NCI-H2081 (cell line): ENCODE measurements at regions not wholly inside any gene's neighbourhood (a gene's known extent, or its start where the extent isn't known, plus 50 kb on each side); places are given as distances from the start of the nearest gene placed in this dataset.

Experiments used
- DNase-seq, 2 experiments: peaks; one replicate each; lab custom pipeline; 2025; lab: John Stamatoyannopoulos, UW

DNA sequence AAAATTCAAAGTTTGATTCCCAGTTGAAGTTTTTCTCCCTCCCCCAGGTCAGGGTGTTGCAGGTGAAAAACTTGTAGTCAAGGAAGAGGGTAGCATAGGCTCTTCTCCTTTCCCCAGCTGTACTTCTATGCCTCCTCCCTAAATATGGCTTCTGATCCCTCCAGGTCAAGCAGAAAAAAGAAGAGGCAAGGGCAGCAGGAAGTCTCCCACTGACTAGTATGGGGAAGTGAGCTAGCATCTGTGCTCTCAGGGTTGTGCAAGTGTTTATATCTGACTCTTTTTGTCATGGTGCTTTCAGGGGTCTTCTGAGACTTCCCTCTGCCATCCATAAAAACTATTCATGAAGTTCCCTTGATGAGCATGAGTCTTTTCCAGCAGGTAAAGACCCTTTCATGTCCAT lies 76.0 kb downstream of the ATPSCKMT start:
- no peak for DNase-seq

DNA sequence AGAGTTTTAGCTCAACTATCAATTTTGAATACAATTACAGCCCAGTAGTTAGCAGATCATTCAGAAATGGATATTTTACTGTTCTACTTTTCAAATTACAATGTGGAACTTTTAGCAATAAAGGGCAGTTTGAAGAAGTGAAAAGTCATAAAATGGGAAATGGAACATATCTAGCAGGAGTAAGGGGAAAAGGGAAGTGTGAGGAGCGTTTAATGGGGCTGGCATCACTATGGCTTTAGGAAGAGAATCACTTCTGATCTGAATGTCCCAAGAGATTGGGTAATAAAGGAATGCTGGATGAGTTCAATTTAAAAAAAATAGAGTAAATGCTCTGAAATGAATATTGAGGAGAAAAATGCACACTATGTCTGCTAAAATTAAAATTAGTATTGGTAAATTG lies 77.4 kb downstream of the ATPSCKMT start:
- no peak for DNase-seq

DNA sequence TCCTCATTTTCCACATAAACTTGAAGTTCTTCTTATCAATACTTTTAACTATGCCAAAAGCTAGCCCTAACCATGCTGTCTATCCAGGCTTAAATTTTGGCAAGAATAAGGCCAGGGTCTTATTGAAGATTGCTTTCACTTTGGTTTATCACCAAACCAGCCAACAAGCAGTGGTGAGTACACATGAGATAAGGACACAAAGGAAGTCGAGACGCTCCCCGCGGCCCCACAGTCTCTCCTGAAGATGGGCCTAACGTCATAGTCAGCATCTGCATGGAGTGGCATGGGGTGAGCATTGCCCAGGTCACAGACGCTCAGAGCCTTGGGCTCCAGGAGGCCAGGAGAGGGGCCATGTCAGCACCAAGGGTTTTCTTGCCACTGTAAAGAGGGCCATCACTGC lies 80.3 kb downstream of the ATPSCKMT start:
- DNase-seq, result no peak

DNA sequence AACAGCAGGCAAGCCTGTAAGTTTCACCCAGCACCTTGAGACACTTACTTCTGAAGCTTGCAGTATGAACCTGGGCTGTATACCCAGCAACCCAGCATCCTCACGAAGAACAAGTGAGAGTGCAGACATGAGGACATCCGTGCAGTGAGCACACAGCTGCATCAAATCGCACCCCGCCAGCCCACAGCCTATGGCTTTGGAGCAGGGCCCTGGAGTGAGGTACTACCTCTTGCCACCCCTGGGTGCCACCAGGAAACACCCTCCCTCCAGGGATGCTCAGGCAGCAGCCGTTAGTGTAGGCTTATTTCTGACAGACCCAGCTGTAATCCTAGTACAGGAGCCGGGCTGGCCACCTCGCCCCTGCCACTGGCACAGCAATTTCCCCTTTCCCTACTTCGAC lies 81.4 kb downstream of the ATPSCKMT start:
- no peak for DNase-seq

GRCh38 chr5:10167806-10168205 lies 81.9 kb downstream of the ATPSCKMT start:
- no peak for DNase-seq

DNA sequence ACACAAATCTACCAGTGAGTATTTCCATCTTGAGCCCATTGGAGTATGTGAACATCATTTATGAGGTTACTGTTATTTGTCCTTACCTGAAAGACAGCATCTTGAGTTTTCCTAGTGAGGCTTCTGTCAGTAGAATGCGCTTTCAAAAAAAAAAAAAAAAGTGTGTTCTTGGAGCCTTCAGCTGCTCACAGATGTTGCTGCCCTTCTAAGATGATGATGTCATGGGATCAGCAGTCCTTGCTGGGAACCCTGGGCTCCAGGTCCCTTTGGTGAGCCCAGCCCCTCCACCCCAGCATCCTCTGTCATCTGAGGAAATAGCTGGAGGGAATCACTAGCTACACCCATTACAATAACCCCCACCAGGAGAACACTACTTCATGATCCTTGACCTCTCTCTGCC lies 83.3 kb downstream of the ATPSCKMT start:
- no peak for DNase-seq

DNA sequence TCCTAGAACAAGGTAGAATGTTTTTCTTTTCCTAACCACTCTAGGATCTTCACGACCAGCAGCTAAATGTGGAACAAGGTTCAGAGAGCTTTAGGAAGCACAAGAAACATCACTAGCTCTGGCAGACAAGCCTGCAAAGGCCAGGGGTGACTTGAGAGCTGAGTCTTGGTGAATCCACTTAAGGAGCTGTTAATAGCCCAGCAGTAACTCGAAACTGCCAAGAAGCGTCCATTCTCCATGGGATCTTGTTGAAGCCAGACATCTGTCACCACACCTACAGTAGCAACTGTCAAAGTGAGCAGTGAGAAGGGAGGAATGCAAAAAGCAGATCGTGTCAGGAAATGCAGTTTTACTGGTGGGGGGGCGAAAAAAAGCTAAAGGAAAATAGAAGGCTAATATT lies 87.2 kb downstream of the ATPSCKMT start:
- DNase-seq, result no peak

- no peak for DNase-seq
Measured at GRCh38 chr5:10161778-10162177, 87.9 kb downstream of the ATPSCKMT start.

GRCh38 chr5:10160241-10160640 lies 89.4 kb downstream of the ATPSCKMT start:
- no peak for DNase-seq

GRCh38 chr5:10158886-10159285 lies 90.8 kb downstream of the ATPSCKMT start:
- DNase-seq, result no peak

GRCh38 chr5:10157085-10157669 lies 92.5 kb downstream of the ATPSCKMT start:
- DNase-seq, result peak; percentile 71 to 79

- no peak for DNase-seq
Measured at GRCh38 chr5:10155897-10156667, 93.6 kb downstream of the ATPSCKMT start.

DNA sequence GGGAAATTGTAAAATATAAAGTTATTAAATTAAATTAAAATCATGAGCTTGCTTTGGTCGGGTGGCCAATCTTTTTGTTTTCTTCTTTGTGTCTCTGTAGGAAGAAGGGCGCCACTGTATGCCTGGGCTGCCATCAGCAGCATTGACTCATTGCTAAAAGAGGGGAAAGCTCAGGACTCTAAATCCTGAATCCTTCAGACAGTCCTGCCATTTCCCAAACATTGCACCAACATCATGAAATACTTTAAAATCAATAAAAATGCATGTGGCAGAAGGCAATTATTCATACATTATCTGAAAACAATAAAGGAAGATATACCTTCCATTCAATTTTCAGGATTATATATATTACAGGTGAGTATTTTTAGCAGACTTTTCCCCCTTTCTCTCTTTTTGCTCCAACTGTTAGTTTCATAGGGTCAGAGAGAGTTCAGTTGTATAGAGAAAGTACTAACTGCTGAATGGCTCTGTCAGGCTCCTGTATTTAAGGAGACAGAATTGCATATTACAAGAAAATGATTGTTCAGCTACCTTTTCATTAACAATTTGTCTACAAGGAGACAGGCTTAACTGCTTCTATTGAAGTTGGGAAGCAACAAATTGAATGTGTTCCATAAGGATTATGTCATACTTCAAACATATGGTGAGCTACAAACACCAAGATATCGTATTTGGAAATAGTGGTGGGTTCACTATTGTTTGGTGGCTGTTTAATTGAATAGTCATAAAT lies 95.7 kb downstream of the ATPSCKMT start:
- DNase-seq, result no peak

DNA sequence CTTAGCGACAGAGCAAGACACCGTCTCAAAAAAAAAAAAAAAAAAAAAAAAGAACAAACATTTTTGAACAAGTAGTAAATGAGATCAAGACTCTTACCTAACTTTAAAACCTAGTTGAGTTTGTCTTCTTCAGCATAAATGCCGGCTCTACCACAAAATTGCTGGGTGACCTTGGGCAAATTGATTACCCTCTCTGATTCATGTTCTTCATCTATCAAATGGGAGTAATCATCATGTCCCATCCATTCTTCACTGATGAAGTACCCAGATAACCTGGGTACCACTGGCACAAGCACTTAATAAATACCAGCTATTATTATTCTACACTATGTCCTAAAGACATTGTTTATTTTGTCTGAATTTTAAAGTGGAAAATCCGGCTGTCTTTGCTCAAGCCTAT lies 96.3 kb downstream of the ATPSCKMT start:
- DNase-seq, result no peak

GRCh38 chr5:10151656-10152055 lies 98.0 kb downstream of the ATPSCKMT start:
- no peak for DNase-seq

DNA sequence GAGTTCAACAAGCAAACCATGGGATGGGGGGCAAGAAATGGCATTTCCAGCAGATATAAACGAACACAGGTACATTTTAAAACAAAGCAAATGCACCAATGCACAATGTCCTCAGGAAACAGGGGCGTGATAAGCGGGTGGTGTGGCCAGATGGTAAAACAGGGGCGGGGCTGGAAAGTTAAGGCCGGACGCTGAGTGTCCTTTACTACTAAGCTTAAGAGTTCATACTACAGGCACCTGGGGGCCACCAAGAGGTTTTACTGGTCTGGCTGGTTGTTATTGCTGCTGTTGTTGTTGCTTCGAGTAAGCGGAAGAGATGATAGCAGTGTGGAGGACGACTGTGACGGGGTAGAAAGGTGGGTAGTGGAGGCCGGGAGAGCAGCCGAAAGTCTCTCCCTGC lies 99.8 kb downstream of the ATPSCKMT start:
- DNase-seq, result no peak

DNA sequence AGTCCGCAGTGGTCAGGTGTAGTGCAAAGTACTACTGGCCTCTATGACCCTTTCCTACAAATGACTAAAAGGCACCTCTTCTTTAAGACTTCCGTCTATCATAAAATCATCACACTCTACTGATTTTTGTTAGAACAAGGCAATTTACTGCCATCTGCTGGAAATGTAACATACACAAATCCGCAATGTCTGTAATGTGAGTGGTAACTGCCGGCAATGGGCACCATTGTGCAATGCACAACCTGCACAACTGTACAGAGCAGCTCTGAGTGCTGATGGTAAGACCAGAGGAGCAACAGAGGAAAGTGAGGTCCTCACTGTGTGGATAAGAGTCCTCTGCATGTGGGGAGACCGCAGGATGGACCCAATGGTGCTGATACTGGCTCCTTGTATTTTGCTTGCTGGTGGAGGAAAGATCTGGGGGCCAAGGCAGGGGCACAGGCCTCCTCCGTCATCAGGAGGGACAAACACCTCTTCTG lies 103.7 kb downstream of the ATPSCKMT start:
- peak in 1 of 2 experiments; percentile 53 for DNase-seq

DNA sequence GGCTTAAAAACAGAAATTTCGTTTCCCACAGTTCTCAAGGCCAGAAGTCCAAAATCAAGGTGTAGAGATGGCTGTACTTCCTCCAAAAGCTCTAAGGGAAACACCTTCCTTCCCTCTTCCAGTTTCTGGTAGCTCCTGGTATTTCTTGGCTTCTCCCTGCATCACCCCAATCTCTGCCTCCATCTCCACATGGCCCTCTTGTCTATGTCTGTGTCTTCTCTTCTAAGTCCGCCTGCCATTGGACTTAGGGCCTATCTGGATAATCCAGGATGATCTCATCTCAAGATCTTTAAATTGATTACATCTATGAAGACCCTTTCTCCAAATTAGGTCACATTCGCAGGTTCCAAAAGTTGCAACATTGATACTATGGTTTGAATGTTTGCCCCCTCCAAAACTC lies 105.6 kb downstream of the ATPSCKMT start:
- DNase-seq, result no peak

GRCh38 chr5:10140195-10140973 lies 109.3 kb downstream of the ATPSCKMT start:
- DNase-seq, result no peak

GRCh38 chr5:10138395-10139057 lies 111.2 kb downstream of the ATPSCKMT start:
- DNase-seq, result no peak

- no peak for DNase-seq
Measured at GRCh38 chr5:10133830-10134229, 115.9 kb downstream of the ATPSCKMT start.

DNA sequence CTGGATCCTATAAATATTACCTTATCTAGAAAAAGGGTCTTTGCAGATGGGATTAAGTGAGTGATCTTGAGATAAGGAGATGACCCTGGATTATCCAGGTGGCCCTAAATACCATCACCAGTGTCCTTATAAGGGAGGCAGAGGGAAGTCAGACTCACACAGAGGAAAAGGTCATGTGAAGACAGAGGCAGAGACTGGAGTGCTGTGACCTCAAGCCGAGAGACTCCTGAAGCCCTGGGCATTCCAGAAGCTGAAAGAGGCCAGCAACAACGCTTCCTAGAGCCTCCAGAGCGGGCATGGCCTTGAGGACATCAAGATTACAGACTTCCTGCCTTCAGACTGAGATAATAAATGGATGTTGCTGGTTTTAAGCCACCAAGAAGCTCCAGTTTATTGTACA lies 118.8 kb downstream of the ATPSCKMT start:
- no peak for DNase-seq
